ENCODE measurements at regions not wholly inside any gene's neighbourhood (a gene's known extent, or its start where the extent isn't known, plus 50 kb on each side); places are given as distances from the start of the nearest gene placed in this dataset.
"Not testable (repeated sequence)": the region's sequence is repeated elsewhere in the genome, so short reads cannot be mapped to it uniquely, and the experiment has no call there.

DNA sequence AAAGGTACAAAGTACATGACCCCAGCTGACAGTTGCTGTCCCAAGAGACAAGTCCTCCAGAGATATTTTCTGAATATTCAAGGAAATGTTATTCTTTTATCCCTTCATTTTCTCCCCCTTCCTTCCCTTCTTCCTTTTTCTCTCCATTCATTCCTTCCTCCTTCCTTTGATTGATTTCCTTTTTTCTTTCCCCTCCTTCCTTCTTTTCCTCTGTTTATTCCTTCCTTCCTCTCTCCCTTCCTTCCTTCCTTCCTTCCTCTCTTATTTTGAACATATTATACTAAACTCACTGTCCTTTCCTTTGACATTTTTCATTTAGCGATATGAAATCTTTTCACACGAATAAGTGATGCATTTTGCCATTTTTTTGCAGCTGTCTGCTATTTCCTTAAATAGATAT lies 73.2 kb upstream of the HDDC2 start:
- Histone ChIP-seq H3K4me3 (ENCODE audit: low read depth, low read length) (no peak overlapping the region), H3K27me3 (ENCODE audit: control insufficient read depth, insufficient read depth, low read length) (peaks cover 2% of the 10 kb centered on the region; the same call in 1 of the 2 replicates), H3K36me3 (ENCODE audit: control insufficient read depth, insufficient read depth, low read length) (no peaks in the 10 kb centered on the region)
- CTCF ChIA-PET, result no interaction called here
- POLR2A ChIA-PET, result no interaction called here
- TF ChIP-seq, protein P1, sequence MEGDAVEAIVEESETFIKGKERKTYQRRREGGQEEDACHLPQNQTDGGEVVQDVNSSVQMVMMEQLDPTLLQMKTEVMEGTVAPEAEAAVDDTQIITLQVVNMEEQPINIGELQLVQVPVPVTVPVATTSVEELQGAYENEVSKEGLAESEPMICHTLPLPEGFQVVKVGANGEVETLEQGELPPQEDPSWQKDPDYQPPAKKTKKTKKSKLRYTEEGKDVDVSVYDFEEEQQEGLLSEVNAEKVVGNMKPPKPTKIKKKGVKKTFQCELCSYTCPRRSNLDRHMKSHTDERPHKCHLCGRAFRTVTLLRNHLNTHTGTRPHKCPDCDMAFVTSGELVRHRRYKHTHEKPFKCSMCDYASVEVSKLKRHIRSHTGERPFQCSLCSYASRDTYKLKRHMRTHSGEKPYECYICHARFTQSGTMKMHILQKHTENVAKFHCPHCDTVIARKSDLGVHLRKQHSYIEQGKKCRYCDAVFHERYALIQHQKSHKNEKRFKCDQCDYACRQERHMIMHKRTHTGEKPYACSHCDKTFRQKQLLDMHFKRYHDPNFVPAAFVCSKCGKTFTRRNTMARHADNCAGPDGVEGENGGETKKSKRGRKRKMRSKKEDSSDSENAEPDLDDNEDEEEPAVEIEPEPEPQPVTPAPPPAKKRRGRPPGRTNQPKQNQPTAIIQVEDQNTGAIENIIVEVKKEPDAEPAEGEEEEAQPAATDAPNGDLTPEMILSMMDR (IDR thresholded peaks at IDR 0.05; ENCODE audit: insufficient read depth, low read depth, low read length), result no peak
- DNase-seq (ENCODE audit: low read depth), result no peak

DNA sequence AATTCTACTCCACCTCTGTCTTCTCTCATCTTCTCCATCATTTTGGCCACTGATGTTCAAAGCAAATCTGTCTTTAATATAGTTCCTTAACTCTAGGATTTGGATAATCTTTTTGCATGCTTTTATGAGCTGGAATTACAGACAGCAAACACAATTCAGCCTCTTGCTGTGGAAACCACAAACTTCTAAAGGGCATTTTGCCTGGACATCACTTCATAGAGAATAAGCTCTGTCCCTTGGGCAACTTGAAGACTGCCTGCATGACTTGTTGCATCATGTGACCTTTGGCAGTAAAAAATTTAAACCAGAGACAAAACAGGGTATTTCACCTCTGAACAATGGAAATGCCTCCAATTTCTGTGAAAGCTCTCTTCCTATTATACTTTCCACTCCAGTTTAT lies 74.1 kb upstream of the HDDC2 start:
- ChIA-PET CTCF (no interaction called here), POLR2A (no interaction called here)
- no peak overlapping the region for H3K4me3 ChIP-seq (ENCODE audit: low read depth, low read length)
- DNase-seq (ENCODE audit: low read depth), result no peak
- H3K36me3 ChIP-seq (ENCODE audit: control insufficient read depth, insufficient read depth, low read length), result no peaks in the 10 kb centered on the region
- peaks cover 2% of the 10 kb centered on the region; the same call in 1 of the 2 replicates for H3K27me3 ChIP-seq (ENCODE audit: control insufficient read depth, insufficient read depth, low read length)
- TF ChIP-seq, protein P1 (IDR thresholded peaks at IDR 0.05; ENCODE audit: insufficient read depth, low read depth, low read length), result no peak

DNA sequence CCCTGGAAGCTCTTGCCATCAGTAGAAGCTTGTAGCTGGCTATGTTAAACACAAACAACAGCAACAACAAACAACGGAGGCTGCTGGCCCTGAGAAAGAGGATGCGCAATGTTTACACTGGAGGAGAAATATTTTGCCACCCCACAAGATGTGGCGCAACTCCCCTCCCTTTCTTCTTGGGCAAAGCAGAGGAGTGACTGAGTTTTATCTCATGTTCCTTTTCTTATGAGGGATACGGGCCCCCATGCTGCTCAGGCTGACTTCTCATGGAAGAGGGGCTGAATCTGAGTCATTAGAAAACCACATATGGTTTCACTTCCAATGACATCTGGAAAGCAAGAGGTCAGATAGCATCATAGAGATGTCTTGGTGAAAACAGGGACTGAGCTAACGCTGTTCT lies 75.9 kb upstream of the HDDC2 start:
- POLR2A ChIA-PET, result no interaction called here
- H3K36me3 ChIP-seq (ENCODE audit: control insufficient read depth, insufficient read depth, low read length), result no peaks in the 10 kb centered on the region
- no peak for DNase-seq (ENCODE audit: low read depth)

DNA sequence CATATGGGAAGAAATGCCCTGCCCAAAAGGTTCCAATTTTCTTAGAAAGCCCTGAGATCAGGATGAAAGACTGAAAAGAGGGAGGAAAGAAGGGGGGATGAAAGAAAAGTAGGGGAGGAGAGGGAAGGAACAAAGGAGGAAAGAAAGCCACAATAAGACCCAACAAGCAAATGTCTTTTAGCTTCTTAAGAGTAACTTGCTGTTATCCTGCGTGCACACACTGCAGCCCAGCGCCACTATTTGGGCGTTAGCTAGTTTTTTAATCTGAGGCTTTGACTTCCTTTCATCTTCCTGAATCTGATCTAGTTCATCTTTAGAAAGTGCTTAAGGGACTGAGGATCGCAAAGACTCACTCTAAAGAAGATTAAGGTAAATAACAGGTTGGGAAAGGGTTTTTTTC lies 77.4 kb upstream of the HDDC2 start:
- DNase-seq (ENCODE audit: low read depth), result no peak
- TF ChIP-seq, protein P1 (IDR thresholded peaks at IDR 0.05; ENCODE audit: insufficient read depth, low read depth, low read length), result no peak
- Histone ChIP-seq H3K27me3 (ENCODE audit: control insufficient read depth, insufficient read depth, low read length) (peaks cover 2% of the 10 kb centered on the region; the same call in 1 of the 2 replicates), H3K4me3 (ENCODE audit: low read depth, low read length) (no peak overlapping the region), H3K36me3 (ENCODE audit: control insufficient read depth, insufficient read depth, low read length) (no peaks in the 10 kb centered on the region)
- ChIA-PET CTCF (no interaction called here), POLR2A (no interaction called here)

More for the DNA sequence above, 75.9 kb upstream of the HDDC2 start:
- Histone ChIP-seq H3K4me3 (ENCODE audit: low read depth, low read length) (no peak overlapping the region), H3K27me3 (ENCODE audit: control insufficient read depth, insufficient read depth, low read length) (peaks cover 2% of the 10 kb centered on the region; the same call in 1 of the 2 replicates)
- CTCF ChIA-PET, result no interaction called here
- TF ChIP-seq, protein P1 (IDR thresholded peaks at IDR 0.05; ENCODE audit: insufficient read depth, low read depth, low read length), result no peak

DNA sequence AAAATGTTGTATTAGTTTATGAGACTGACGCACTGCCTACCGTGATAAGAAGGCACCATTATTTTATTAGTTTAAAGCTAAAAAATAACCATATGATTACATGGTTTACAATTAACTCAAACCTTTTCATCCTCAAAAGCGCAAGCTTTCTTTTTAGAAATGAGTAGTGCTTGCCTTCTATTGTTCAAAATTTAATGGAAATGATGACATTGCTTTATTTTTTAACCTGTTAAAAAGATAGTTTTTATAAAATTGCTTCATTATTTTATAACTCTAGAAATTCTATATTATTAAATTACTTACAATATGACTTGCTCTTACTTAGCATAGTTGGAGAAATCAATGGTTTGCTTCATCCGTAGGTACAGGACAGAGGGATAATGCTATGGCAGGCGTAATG lies 78.7 kb upstream of the HDDC2 start:
- Histone ChIP-seq H3K4me3 (ENCODE audit: low read depth, low read length) (no peak overlapping the region), H3K36me3 (ENCODE audit: control insufficient read depth, insufficient read depth, low read length) (no peaks in the 10 kb centered on the region), H3K27me3 (ENCODE audit: control insufficient read depth, insufficient read depth, low read length) (peaks cover 2% of the 10 kb centered on the region; the same call in 1 of the 2 replicates)
- DNase-seq (ENCODE audit: low read depth), result no peak
- TF ChIP-seq, protein P1 (IDR thresholded peaks at IDR 0.05; ENCODE audit: insufficient read depth, low read depth, low read length), result no peak
- ChIA-PET POLR2A (no interaction called here), CTCF (no interaction called here)

DNA sequence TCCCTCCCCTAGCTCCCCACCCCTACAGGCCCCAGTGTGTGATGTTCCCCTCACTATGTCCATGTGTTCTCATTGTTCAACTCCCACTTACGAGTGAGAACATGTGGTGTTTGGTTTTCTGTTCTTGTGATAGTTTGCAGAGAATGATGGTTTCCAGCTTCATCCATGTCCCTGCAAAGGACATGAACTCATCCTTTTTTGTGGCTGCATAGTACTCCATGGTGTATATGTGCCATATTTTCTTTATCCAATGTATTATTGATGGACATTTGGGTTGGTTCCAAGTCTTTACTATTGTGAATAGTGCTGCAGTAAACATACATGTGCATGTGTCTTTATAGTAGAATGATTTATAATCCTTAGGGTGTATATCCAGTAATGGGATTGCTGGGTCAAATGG lies 84.6 kb upstream of the HDDC2 start:
- DNase-seq (ENCODE audit: low read depth); H3K36me3 ChIP-seq (ENCODE audit: control insufficient read depth, insufficient read depth, low read length); H3K27me3 ChIP-seq (ENCODE audit: control insufficient read depth, insufficient read depth, low read length); POLR2A ChIA-PET; H3K4me3 ChIP-seq (ENCODE audit: low read depth, low read length): not testable (repeated sequence)
- CTCF ChIA-PET, result interaction anchor here (0.6 kb wide), 1 partner anchor 1539 kb away, joined by 3 read pairs; no protein-coding TSS in a partner anchor
